Inflammatory macrophage treated with lipopolysaccharide for 1 hour (primary cell): ENCODE measurements at regions not wholly inside any gene's neighbourhood (a gene's known extent, or its start where the extent isn't known, plus 50 kb on each side); places are given as distances from the start of the nearest gene placed in this dataset.
A peak's percentile ranks its signal among the peaks of the same experiment; 100 is the strongest.

ENCODE experiments used
- DNase-seq, 2 donors: peaks; one replicate each; pipeline ENCODE4 v3.0.0-alpha.2; 2020 to 2022

GRCh38 chr2:215711471-215712034, 275.7 kb upstream of the FN1 start:
- peak; percentile 47 to 59 for DNase-seq

GRCh38 chr2:215707608-215708007, 271.7 kb upstream of the FN1 start:
- no peak for DNase-seq

- no peak for DNase-seq
Measured at GRCh38 chr2:215705771-215706361, 270.0 kb upstream of the FN1 start.

- DNase-seq = no peak
Measured at GRCh38 chr2:215705281-215705680, 269.4 kb upstream of the FN1 start.

- no peak for DNase-seq
Measured at GRCh38 chr2:215702116-215702902, 266.4 kb upstream of the FN1 start.

- DNase-seq = peak in 1 of 2 donors; percentile 37
Measured at GRCh38 chr2:215699700-215700538, 264.1 kb upstream of the FN1 start.

GRCh38 chr2:215699018-215699417, 263.1 kb upstream of the FN1 start:
- no peak for DNase-seq

GRCh38 chr2:215698566-215698965, 262.7 kb upstream of the FN1 start:
- DNase-seq = no peak

- DNase-seq = no peak
Measured at GRCh38 chr2:215697496-215697895, 261.6 kb upstream of the FN1 start.

- DNase-seq = peak; percentile 67 to 73
Measured at GRCh38 chr2:215697003-215697402, 261.1 kb upstream of the FN1 start.

GRCh38 chr2:215695861-215696260, 260.0 kb upstream of the FN1 start:
- DNase-seq = no peak

GRCh38 chr2:215693999-215694580, 258.2 kb upstream of the FN1 start:
- DNase-seq = no peak

- peak in 1 of 2 donors; percentile 28 for DNase-seq
Measured at GRCh38 chr2:215693193-215693998, 257.5 kb upstream of the FN1 start.

GRCh38 chr2:215692387-215693079, 256.7 kb upstream of the FN1 start:
- DNase-seq = no peak

- DNase-seq = no peak
Measured at GRCh38 chr2:215691346-215691745, 255.5 kb upstream of the FN1 start.

- no peak for DNase-seq
Measured at GRCh38 chr2:215687149-215688031, 251.5 kb upstream of the FN1 start.

GRCh38 chr2:215685238-215685990, 249.5 kb upstream of the FN1 start:
- DNase-seq = peak; percentile 64 to 76

- no peak for DNase-seq
Measured at GRCh38 chr2:215684448-215685237, 248.8 kb upstream of the FN1 start.

GRCh38 chr2:215683295-215683694, 247.4 kb upstream of the FN1 start:
- DNase-seq = no peak
